HG03159 (cell line): ENCODE measurements at regions not wholly inside any gene's neighbourhood (a gene's known extent, or its start where the extent isn't known, plus 50 kb on each side); places are given as distances from the start of the nearest gene placed in this dataset.
"Not testable (repeated sequence)": the region's sequence is repeated elsewhere in the genome, so short reads cannot be mapped to it uniquely, and the experiment has no call there.

Experiments used
- ATAC-seq: cut with Tn5 transposase; IDR thresholded peaks from one replicate; pipeline ENCODE4 v1.9.1; 2021; ENCODE audit warnings: mild to moderate bottlenecking, moderate library complexity; ENCODE audit not compliant: unreplicated experiment

DNA sequence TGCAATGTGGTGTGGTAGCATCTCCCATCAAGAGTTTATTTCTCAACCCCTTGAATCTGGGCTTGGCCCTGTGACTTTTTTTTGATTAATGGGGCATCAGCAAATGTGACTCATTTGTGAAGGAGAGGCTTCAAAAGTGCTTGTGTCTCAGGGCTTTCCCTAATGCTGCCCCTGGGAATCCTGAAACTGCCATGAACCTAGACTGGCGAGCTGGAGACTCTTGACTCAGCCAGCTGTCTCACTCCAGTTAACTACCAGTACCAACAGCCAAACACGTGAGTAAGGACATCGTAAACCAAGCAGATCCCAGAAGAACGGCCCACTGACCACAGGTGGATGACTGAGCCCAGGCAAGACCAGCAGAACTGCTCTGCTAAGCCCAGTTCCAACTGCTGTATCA lies 72.8 kb upstream of the ADTRP start:
- no peak for ATAC-seq

DNA sequence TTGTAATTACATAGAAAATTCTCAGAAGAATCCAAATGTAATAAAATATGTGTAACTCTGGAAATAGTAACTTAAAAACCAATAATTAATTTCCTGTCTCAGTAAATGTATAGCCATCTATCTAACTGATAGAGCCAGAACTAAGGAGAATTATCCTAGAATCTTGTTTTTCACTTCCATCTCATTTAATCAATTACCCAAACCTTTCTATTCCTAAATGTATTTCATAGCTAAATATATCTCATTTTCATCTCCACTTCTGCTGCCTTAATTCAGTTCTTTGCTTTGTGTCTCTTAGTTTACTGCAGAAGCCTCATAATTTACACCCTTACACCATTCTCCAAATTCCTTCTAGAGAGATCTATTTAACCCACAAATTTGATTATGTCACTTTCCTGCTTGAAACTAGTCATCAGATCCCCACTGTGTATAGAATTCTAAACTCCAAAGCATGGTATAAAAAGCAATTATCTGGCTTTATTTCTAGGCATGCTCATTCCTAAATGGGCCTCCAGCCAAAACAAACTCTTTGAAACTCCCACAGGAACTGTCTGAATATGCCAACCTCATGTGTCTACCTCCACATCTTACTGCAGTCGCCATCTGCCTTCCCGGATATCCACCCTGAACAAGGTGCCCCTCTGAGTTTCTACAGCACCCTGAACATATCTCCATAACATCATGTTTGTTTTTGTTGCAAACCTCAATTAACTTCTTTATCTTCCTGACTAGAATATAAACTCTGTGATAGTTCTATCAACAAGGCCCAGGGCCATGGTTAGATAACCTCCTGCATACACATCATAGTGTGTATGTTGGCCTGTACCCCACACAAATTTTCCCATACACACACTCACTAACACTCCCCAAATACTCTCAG lies 70.5 kb upstream of the ADTRP start:
- no peak for ATAC-seq

DNA sequence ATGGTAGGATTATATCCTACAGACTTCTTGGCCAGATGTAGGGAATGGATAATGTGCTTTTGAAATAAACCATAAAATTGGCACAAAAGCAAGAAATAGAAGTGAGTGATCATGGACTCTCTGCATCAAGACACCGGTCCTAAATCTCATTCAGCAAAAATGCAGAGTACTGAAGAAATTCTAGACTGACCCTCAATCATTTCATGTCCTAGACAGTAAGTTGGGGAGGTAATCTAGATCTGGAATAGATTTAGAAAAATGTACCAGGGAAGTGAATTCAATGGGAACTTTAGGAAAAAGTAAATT lies 69.7 kb upstream of the ADTRP start:
- ATAC-seq = no peak

DNA sequence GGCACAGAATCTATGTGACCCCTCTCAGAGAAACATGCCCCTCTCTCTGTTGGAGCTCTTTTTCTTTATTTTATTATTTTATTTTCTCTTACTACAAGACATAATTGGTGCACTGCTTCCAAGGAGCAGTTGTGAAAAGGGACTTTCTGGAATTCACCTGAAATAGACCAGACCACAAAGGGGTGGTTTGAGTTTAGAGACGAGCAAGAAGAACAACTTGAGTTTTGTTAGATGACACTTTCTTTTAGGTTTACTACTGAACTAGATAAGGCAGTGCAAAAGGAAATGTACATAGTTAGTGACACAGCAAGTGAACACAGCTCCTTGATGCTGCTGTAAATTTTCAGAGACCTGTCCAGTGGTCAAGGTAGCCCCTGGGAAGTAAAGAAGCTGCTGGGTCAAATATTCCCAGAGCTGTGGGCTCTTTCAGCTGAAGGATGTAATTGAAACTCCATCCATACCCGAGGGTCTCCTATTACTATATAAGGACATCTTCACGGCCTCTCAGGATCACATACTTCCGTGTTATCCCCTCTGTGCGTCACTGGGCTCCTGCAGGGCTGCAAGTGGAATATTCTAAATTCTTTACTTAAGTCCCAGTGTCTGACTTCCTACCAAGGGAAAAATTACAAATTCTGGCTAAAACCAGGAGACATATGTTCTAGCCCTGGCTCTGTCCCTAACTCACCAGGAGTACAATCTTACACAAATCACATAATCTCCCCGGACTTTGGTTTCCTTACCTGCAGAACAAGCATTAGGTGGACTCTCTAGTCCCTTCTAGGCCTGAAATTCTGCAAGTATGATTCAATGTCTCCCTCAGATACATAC lies 69.1 kb upstream of the ADTRP start:
- ATAC-seq = no peak

DNA sequence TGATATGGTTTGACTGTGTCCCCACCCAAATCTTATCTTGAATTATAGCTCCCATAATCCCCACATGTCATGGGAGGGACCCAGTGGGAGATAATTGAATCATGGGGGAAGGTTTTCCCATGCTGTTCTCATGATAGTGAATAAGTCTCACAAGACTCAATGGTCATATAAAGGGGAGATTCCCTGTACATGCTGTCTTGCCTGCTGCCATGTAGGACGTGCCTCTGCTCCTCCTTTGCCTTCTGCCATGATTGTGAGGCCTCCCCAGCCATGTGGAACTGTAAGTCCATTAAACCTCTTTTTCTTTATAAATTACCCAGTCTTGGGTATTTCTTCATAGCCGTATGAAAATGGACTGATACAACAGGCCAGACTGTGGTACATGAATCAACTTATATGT lies 68.5 kb upstream of the ADTRP start:
- not testable (repeated sequence) for ATAC-seq

DNA sequence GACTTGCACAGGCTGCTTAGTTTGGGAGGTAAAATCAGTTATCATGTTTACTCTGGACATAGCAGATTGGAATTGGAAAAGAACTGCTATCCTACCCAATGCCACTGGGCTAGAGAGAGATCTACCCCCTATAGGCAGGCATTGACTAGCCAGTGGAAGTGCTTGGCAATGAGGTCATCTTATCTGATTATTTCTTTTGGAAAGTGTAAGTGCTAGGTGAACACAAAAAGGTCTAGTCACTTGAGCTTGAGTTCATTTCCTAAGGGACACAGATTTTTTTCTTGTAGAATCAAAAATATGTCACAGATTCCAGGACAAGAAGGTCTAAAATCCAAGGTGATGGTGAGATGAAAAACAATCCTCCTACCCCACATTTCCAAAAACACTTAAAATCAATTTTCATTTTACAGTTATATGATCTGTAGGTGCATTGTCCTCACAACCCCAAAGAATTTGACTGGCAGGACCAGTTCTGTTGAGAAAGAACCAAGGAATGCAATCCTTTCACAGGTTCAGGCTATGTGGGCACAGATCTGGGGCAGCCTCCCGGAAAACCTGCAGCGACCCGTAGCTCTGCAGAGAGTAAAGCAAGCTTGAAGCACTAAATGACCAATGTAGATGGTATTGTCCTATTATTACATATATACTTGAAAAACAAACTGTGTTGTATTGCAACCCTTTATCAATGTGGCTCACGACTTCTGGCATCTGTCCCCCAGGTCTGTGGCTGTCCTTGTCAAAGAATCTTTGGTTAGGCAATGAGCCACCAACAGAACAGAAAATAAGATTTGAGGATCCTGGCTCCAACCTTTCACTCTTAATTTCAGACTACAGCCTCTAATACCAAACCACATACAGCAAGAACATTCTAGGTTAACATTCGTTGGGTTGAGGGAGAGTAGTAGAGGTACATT lies 67.3 kb upstream of the ADTRP start:
- ATAC-seq = no peak

DNA sequence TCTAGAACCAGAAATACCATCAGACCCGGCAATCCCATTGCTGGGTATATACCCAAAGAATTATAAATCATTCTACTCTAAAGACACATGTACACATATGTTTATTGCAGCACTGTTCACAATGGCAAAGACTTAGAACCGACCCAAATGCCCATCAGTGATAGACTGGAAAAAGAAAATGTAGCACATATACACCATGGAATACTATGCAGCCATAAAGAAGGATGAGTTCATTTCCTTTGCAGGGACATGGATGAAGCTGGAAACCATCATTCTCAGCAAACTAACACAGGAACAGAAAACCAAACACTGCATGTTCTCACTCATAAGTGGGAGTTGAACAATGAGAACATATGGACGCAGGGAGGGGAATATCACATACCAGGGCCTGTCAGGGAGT lies 64.2 kb upstream of the ADTRP start:
- not testable (repeated sequence) for ATAC-seq

DNA sequence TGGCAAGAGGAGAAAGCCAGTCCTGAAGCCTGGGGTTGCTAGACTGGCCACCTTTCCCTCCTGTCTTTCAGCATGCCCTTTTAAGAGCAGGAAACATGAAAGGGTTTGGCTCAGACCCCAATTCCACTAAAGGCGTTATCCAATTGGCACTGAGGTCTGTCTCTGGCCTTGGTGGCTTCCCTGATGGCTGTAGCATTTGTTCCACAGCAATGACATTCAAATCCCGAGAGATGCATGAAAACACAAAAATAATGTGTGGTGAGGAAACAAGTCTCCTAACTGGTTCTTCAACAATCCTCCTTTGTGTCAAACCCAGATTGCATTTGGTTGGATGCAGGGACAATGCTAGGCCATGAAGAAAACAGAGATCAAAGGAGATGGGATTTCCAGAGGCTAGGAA lies 56.5 kb upstream of the ADTRP start:
- no peak for ATAC-seq

DNA sequence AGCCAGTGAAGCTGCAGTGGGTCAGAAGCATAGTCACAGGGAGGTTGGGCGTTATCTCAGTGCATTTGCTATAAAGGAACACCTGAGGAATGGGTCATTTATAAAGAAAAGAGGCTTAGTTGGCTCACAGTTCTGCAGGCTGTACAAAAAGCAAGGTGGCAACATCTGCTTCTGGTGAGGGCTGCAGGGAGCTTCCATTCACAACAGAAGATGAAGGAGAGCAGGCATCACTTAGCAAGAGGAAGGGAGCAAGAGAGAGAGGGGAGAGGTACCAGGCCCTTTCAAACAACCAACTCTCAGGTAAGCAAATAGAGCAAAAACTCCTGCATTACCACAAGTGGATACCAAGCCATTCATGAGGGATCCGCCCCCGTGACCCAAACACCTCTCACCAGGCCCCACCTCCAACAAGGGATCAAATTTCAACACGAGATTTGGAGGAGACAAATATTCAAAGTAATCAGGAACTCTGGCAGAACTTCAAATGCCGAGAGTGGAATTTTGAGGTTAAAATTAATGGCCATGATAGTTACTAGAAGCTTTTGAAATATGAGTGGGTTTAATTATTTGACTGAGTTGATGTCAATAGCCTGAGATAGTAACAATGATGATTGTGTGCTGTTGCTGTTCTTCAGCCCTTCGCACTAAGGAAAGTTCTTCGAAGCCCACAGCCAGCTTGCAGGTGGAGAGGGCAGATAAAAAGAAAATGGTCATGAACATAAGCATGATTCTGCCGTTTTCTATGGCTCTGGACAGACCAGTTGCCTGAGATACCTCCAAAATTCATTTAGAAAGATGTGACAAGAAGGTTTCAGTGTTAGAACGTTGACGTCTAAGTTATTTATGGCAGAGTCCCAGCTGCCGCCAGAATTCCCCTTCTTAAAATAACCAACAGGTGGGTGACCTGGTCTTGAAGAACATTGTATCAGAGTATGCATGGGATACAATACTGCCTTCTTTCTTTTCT lies 55.3 kb upstream of the ADTRP start:
- peak; percentile 70 for ATAC-seq

DNA sequence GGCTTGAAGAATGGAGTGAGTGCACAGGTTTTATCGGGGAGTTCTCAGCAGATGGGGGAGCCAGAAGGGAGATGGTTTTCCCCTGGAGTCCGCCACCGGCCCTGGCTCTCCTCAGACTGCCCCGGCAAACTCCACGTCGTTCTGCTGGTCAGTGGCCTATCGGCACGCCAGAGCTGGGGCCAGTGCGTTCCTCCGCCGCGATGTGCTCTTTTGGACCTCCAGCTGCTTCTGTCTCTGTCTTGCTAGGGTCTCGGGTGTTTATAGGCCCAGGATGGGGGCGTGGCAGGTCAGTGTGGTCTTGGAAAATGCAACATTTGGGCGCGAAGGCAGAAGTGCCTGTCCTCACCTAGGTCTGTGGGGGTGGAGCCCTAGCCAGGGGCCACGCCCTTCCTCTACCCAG lies 53.0 kb upstream of the ADTRP start:
- ATAC-seq = no peak

DNA sequence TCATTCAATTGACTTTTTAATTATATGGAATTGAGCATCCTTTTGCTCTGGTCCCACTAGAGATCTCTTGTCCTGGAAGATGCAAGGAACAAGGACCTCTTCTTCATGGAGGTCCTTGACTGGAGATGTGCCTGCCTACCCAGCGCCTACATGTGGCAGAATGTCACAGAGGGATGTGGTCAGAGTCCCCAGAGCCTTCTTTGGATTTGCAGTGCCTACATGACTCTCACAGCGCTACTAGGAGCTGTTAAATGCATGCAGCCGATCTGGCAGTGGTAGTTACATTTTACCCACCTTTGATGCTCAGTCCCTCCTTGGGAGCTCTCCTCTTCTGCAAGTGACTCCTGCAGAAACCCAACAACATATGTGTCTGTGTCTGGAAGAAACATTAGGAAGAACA lies 51.9 kb upstream of the ADTRP start:
- no peak for ATAC-seq

DNA sequence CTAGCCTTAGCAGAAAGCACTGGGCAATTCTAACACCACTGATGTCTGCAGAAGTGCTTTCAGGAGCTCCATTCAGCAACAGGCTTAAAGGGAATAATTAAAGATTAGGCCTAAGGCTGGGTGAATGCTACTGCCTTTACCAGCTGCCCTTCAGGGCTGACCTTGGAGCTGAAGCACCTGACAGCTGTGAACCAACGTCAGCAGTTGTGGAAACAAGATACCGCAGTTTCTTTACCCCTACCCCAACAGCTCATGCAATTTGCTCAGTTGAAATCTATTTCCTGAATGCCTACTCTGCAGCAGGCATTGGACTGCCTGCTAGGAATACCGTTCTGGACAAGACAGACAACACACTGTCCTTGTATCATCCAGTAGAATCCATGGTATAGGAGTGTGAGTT lies 51.5 kb upstream of the ADTRP start:
- ATAC-seq = no peak

DNA sequence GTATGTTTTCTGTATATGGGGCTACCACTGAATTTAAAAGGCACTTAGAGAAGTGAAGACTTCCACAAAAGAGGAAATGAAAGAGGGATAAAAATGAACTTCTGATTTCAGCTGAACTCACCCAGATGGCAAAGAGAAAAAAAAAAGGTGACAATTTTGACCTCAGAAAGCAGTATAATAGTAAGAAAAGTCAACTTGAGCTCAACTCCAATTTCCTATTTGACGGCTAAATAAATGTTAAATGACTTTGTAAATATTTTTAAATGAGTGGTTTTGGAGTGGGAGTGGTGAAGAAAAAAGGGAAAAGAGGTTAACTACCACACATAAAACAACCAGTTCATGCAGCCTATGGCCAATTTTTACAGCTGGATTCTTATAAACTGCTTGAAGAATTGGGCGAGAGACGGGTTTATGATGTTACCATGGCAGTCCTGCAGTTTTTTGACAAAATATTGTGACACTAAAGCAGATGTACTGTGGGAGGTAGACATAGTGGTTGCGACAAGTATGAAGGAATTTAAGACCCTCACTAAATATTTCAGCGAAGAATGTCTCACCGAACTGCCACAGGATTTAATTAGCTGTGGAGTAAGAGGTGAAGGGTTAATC lies 49.8 kb upstream of the ADTRP start:
- ATAC-seq = no peak
